Endothelial cell of umbilical vein (primary cell): ENCODE measurements at regions not wholly inside any gene's neighbourhood (a gene's known extent, or its start where the extent isn't known, plus 50 kb on each side); places are given as distances from the start of the nearest gene placed in this dataset.

Source experiments
- BruUV-seq: library from RNA; stranded (reverse); fragments of 400-500 nt; replicated peaks from 2 replicates; lab custom pipeline; 2021; lab: Mats Ljungman, UMichigan
- CTCF ChIA-PET: fragments of 300-600, 350-600 bp; sonication (Branson Sonifier 250); formaldehyde crosslinking; loops from one replicate; lab custom pipeline; 2021; ENCODE audit warnings: antibody characterized with exemption, inconsistent platforms; lab: Charles Lee
- POLR2A ChIA-PET: fragments of 300-600, 350-600 bp; sonication (Branson Sonifier 250); formaldehyde crosslinking; loops from one replicate; lab custom pipeline; 2021; ENCODE audit warnings: antibody characterized with exemption, inconsistent platforms; lab: Charles Lee
- DNase-seq: peaks from one replicate; pipeline ENCODE4 v3.0.0-alpha.2; 2011; ENCODE audit warnings: low read depth, low spot score
- FAIRE-seq: peaks from 2 replicates; lab custom pipeline; 2011; peaks lifted over from hg19 to GRCh38; lab: Jason Lieb, UNC
- H2AFZ ChIP-seq: 2 replicates; pipeline ENCODE4 v1.6.0; 2012; ENCODE audit warnings: low read depth, low read length, control low read depth, inconsistent platforms
- H3K27ac ChIP-seq: 2 replicates; pipeline ENCODE4 v1.5.1; 2011; ENCODE audit warnings: low read depth, mild to moderate bottlenecking, control low read depth, low read length, moderate library complexity; ENCODE audit not compliant: insufficient read depth
- H3K27me3 ChIP-seq, 2 experiments: 2 replicates each; pipeline versions ENCODE4 v1.6.0 to v1.6.1; 2011; ENCODE audit warnings: low read length in 2 of 2, mixed read lengths in 1 of 2; ENCODE audit not compliant: control insufficient read depth in 2 of 2, insufficient read depth in 2 of 2
- H3K36me3 ChIP-seq, 2 experiments: 2 replicates in 1 of 2; 3 replicates in 1 of 2; pipeline ENCODE4 v1.5.1; 2011; ENCODE audit warnings: low read length in 2 of 2, mild to moderate bottlenecking in 1 of 2, moderate library complexity in 1 of 2; ENCODE audit not compliant: control insufficient read depth in 2 of 2, insufficient read depth in 2 of 2; ENCODE audit errors: extremely low read depth in 1 of 2
- H3K4me1 ChIP-seq: 3 replicates; pipeline ENCODE4 v1.5.1; 2011; ENCODE audit warnings: mild to moderate bottlenecking, low read length; ENCODE audit not compliant: control insufficient read depth, insufficient read depth; ENCODE audit errors: extremely low read depth
- H3K4me2 ChIP-seq: 2 replicates; pipeline ENCODE4 v1.6.1; 2011; ENCODE audit warnings: low read length, control low read depth, mixed read lengths; ENCODE audit not compliant: insufficient read depth
- H3K4me3 ChIP-seq, 3 experiments: fragments of 200-600 bp in 1 of 3; sonication (generic), shearing (Covaris generic) in 1 of 3; replicated peaks in 1 of 3; 2 replicates each; pipeline ENCODE4 v1.5.1; 2011 to 2016; ENCODE audit warnings: control low read depth in 3 of 3, low read length in 3 of 3, mild to moderate bottlenecking in 2 of 3, inconsistent platforms in 1 of 3, low read depth in 1 of 3, moderate library complexity in 1 of 3; ENCODE audit not compliant: insufficient read depth in 1 of 3
- H3K79me2 ChIP-seq: 2 replicates; pipeline ENCODE4 v1.6.0; 2012; ENCODE audit warnings: low read length, inconsistent platforms; ENCODE audit not compliant: control insufficient read depth, insufficient read depth
- H3K9ac ChIP-seq: replicated peaks from 2 replicates; pipeline ENCODE3; 2011; ENCODE audit warnings: low read length, control low read depth; ENCODE audit not compliant: insufficient read depth; ENCODE audit errors: extremely low read depth
- H3K9me1 ChIP-seq: replicated peaks from 3 replicates; pipeline ENCODE4 v1.6.0; 2011; ENCODE audit warnings: mild to moderate bottlenecking, low read length; ENCODE audit not compliant: control insufficient read depth, insufficient read depth; ENCODE audit errors: extremely low read depth
- H3K9me3 ChIP-seq: replicated peaks from 2 replicates; pipeline ENCODE4 v1.5.1; 2012; ENCODE audit warnings: low read length, inconsistent platforms; ENCODE audit not compliant: control insufficient read depth, insufficient read depth
- H4K20me1 ChIP-seq: replicated peaks from 2 replicates; pipeline ENCODE3; 2011; ENCODE audit warnings: mild to moderate bottlenecking, low read length; ENCODE audit not compliant: control insufficient read depth, insufficient read depth; ENCODE audit errors: extremely low read depth
- CTCF ChIP-seq, 2 donors: IDR thresholded peaks; 1 replicate in 1 of 2; 2 replicates in 1 of 2; pipeline ENCODE4 v1.5.1; 2011; ENCODE audit warnings: low read length in 2 of 2, mild to moderate bottlenecking in 2 of 2, moderate library complexity in 2 of 2, control low read depth in 1 of 2, inconsistent platforms in 1 of 2, low read depth in 1 of 2; ENCODE audit not compliant: insufficient read depth in 1 of 2; ENCODE audit errors: extremely low read depth in 1 of 2
- FOS ChIP-seq: IDR thresholded peaks from 2 replicates; pipeline ENCODE4 v1.6.1; 2011; ENCODE audit warnings: mild to moderate bottlenecking, low read length, moderate library complexity, borderline replicate concordance; ENCODE audit not compliant: insufficient read depth
- JUN ChIP-seq: IDR thresholded peaks from 2 replicates; pipeline ENCODE4 v1.6.1; 2011; ENCODE audit warnings: borderline replicate concordance, low read depth; ENCODE audit not compliant: insufficient read length, insufficient read depth
- MAX ChIP-seq: IDR thresholded peaks from 2 replicates; pipeline ENCODE4 v1.6.1; 2011; ENCODE audit not compliant: insufficient read depth, insufficient read length
- POLR2A ChIP-seq: IDR thresholded peaks from 2 replicates; pipeline ENCODE4 v1.6.1; 2012; ENCODE audit warnings: low read depth, mild to moderate bottlenecking, control low read depth, low read length
- dilution Hi-C: fragments of 300-500 bp; cut with MboI; formaldehyde crosslinking; loops from one replicate; pipeline ENCODE4 v1.15.0; 2019; ENCODE audit warnings: low sequenced_read_pairs; ENCODE audit not compliant: extremely low pct_ligation_motif_present
- intact Hi-C: fragments of 100-400 bp; cut with micrococcal nuclease; formaldehyde crosslinking; loops from one replicate; pipeline ENCODE4 v1.10.0; 2022

- dilution Hi-C loops, result no loop called here
- H2AFZ ChIP-seq, result no peak overlapping the region
- intact Hi-C loops, result no loop called here
- no peaks in the 10 kb centered on the region for H3K4me1 ChIP-seq
- no peak overlapping the region for H3K27ac ChIP-seq
- TF ChIP-seq MAX (no peak), POLR2A (no peak)
- no peak for FAIRE-seq
- no peaks in the 10 kb centered on the region for H3K36me3 ChIP-seq
- CTCF ChIA-PET, result no interaction called here
- no peak overlapping the region for H3K9ac ChIP-seq
- H3K9me1 ChIP-seq, result no peaks in the 10 kb centered on the region
- H4K20me1 ChIP-seq, result no peaks in the 10 kb centered on the region
- no peak for DNase-seq
- BruUV-seq, result no TSS peak
- POLR2A ChIA-PET, result no interaction called here
- no peak overlapping the region for H3K4me2 ChIP-seq
- H3K27me3 ChIP-seq, result no peaks in the 10 kb centered on the region
- no peaks in the 10 kb centered on the region for H3K9me3 ChIP-seq
- H3K4me3 ChIP-seq, result no peak overlapping the region
- H3K79me2 ChIP-seq, result no peaks in the 10 kb centered on the region
These were observed 489.0 kb downstream of the NTRK3 start for GRCh38 chr15:87767516-87767915.

DNA sequence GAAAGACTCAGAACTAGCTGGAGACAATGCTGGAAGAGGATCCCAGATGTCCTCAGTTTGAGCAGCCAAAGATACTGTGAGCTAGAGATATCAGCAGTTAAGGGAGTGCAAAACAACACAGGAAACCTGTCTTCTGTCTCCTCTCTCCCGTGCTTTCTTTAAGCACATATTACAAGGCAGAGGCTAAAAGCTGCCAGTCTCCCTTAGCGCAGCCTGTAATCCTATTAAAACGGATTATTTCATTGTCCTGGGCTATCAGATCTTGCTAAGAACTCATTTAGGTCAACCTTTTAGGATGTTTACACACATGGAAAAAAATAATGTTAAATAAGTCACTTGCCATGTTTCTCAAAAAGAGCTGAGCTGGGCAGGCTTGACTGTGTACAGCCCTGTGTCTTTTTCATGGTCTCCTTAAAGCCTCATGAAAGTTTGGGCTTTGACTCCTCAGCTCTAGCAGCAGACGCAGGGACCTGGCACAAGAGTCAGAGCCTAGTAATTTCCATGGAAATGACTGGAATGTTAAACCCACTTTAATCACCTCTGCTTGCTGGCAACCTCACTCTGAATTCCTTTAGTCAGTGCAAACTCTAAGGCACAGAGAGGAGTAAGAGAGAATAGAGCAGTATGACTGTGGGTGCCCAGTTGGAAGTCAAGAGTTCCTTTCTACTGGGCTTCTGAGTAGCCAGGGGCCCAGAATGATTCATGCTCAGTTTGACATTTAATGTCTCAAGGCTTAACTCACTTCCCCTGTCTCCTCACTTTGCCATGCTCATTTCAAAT lies 491.9 kb downstream of the NTRK3 start:
- FAIRE-seq (no peak), DNase-seq (no peak)
- Histone ChIP-seq H3K36me3 (no peaks in the 10 kb centered on the region), H3K4me1 (peaks cover 5% of the 10 kb centered on the region), H3K9me3 (no peaks in the 10 kb centered on the region), H3K4me2 (no peak overlapping the region), H3K9ac (no peak overlapping the region), H4K20me1 (no peaks in the 10 kb centered on the region), H3K27me3 (no peaks in the 10 kb centered on the region), H3K9me1 (no peaks in the 10 kb centered on the region), H3K27ac (no peak overlapping the region), H2AFZ (no peak overlapping the region), H3K79me2 (no peaks in the 10 kb centered on the region), H3K4me3 (no peak overlapping the region)
- TF ChIP-seq FOS (peak; percentile 57), CTCF (IDR thresholded peaks at IDR 0.05; ENCODE audit: extremely low read depth in 1 of 2, insufficient read depth in 1 of 2, low read depth in 1 of 2, low read length in 2 of 2) (no peak), JUN (no peak)
- intact Hi-C loops, result no loop called here
- POLR2A ChIA-PET, result interaction anchor here (0.7 kb wide), 1 partner anchor 10 kb away, joined by 3 read pairs; no protein-coding TSS in a partner anchor
- BruUV-seq, result no TSS peak
- CTCF ChIA-PET, result interaction anchor here (1.0 to 1.8 kb wide), 3 partner anchors 10 to 11 kb away, joined by 3 to 5 read pairs (median 4); no protein-coding TSS in a partner anchor
- dilution Hi-C loops, result no loop called here
